ENCODE measurements at regions not wholly inside any gene's neighbourhood (a gene's known extent, or its start where the extent isn't known, plus 50 kb on each side); places are given as distances from the start of the nearest gene placed in this dataset.

- DNase-seq (ENCODE audit: low read depth in 1 of 2, low spot score in 1 of 2) = no peak
- Histone ChIP-seq H3K4me3 (replicated peaks; ENCODE audit: insufficient read depth, low read length) (no peak overlapping the region), H3K27ac (replicated peaks) (no peak overlapping the region), H3K27me3 (ENCODE audit: insufficient read depth, poor library complexity, severe bottlenecking) (no peaks in the 10 kb centered on the region)
- no peak for TF ChIP-seq SPI1 (IDR thresholded peaks at IDR 0.05; ENCODE audit: borderline replicate concordance, low read depth)
Observed at GRCh38 chr1:193680247-193680923, 494.0 kb upstream of the B3GALT2 start.

GRCh38 chr1:193677874-193678273 is 491.5 kb upstream of the B3GALT2 start:
- Histone ChIP-seq H3K4me3 (replicated peaks; ENCODE audit: insufficient read depth, low read length) (no peak overlapping the region), H3K27ac (replicated peaks) (no peak overlapping the region), H3K27me3 (ENCODE audit: insufficient read depth, poor library complexity, severe bottlenecking) (no peaks in the 10 kb centered on the region)
- TF ChIP-seq CTCF (IDR thresholded peaks at IDR 0.05; ENCODE audit: insufficient read depth, low read length) (no peak), SPI1 (IDR thresholded peaks at IDR 0.05; ENCODE audit: borderline replicate concordance, low read depth) (no peak), POLR2AphosphoS5 (IDR thresholded peaks at IDR 0.05; ENCODE audit: low read depth) (no peak), REST (IDR thresholded peaks at IDR 0.05; ENCODE audit: insufficient replicate concordance, low read depth) (no peak), GABPA (IDR thresholded peaks at IDR 0.05; ENCODE audit: low read depth) (no peak)
- no peak for DNase-seq (ENCODE audit: low read depth in 1 of 2, low spot score in 1 of 2)

- Histone ChIP-seq H3K27ac (replicated peaks) (no peak overlapping the region), H3K4me3 (replicated peaks; ENCODE audit: insufficient read depth, low read length) (no peak overlapping the region), H3K27me3 (ENCODE audit: insufficient read depth, poor library complexity, severe bottlenecking) (no peaks in the 10 kb centered on the region)
- no peak for DNase-seq (ENCODE audit: low read depth in 1 of 2, low spot score in 1 of 2)
- TF ChIP-seq POLR2AphosphoS5 (IDR thresholded peaks at IDR 0.05; ENCODE audit: low read depth) = no peak
- no peak for TF ChIP-seq CTCF (IDR thresholded peaks at IDR 0.05; ENCODE audit: insufficient read depth, low read length)
- TF ChIP-seq REST (IDR thresholded peaks at IDR 0.05; ENCODE audit: insufficient replicate concordance, low read depth) = no peak
- no peak for TF ChIP-seq SPI1 (IDR thresholded peaks at IDR 0.05; ENCODE audit: borderline replicate concordance, low read depth)
- TF ChIP-seq GABPA (IDR thresholded peaks at IDR 0.05; ENCODE audit: low read depth) = no peak
Observed at GRCh38 chr1:193676996-193677549, 490.7 kb upstream of the B3GALT2 start.

GRCh38 chr1:193674292-193674944 is 488.0 kb upstream of the B3GALT2 start:
- DNase-seq (ENCODE audit: low read depth in 1 of 2, low spot score in 1 of 2) = no peak

More at GRCh38 chr1:193674292-193674944, 488.0 kb upstream of the B3GALT2 start:
- no peak overlapping the region for H3K27ac ChIP-seq (replicated peaks)
- no peaks in the 10 kb centered on the region for H3K27me3 ChIP-seq (ENCODE audit: insufficient read depth, poor library complexity, severe bottlenecking)
- H3K4me3 ChIP-seq (replicated peaks; ENCODE audit: insufficient read depth, low read length) = no peak overlapping the region
- no peak for TF ChIP-seq SPI1 (IDR thresholded peaks at IDR 0.05; ENCODE audit: borderline replicate concordance, low read depth)
- no peak for TF ChIP-seq CTCF (IDR thresholded peaks at IDR 0.05; ENCODE audit: insufficient read depth, low read length)
- no peak for TF ChIP-seq POLR2AphosphoS5 (IDR thresholded peaks at IDR 0.05; ENCODE audit: low read depth)
- TF ChIP-seq REST (IDR thresholded peaks at IDR 0.05; ENCODE audit: insufficient replicate concordance, low read depth) = no peak
- TF ChIP-seq GABPA (IDR thresholded peaks at IDR 0.05; ENCODE audit: low read depth) = no peak

All from HL-60 (cell line).